ENCODE measurements at regions not wholly inside any gene's neighbourhood (a gene's known extent, or its start where the extent isn't known, plus 50 kb on each side); places are given as distances from the start of the nearest gene placed in this dataset.

GRCh38 chr2:11920993-11921583, 174.7 kb downstream of the LPIN1 start:
- intact Hi-C loops (cut with DNase I) = no loop called here
- DNase-seq = no peak

- intact Hi-C loops (cut with DNase I) = no loop called here
- no peak for DNase-seq
These were observed 175.9 kb downstream of the LPIN1 start for GRCh38 chr2:11922294-11922693.

GRCh38 chr2:11923935-11924334, 177.5 kb downstream of the LPIN1 start:
- intact Hi-C loops (cut with DNase I) = no loop called here
- no peak for DNase-seq

- no peak for DNase-seq
- intact Hi-C loops (cut with DNase I) = no loop called here
These were observed 179.0 kb downstream of the LPIN1 start for GRCh38 chr2:11925295-11926066.

- intact Hi-C loops (cut with DNase I) = no loop called here
- DNase-seq = no peak
These were observed 183.9 kb downstream of the LPIN1 start for GRCh38 chr2:11930211-11930761.

GRCh38 chr2:11932048-11932512, 185.6 kb downstream of the LPIN1 start:
- DNase-seq = no peak
- intact Hi-C loops (cut with DNase I) = no loop called here

- DNase-seq = no peak
- intact Hi-C loops (cut with DNase I) = no loop called here
These were observed 186.5 kb downstream of the LPIN1 start for GRCh38 chr2:11932962-11933361.

- no peak for DNase-seq
- intact Hi-C loops (cut with DNase I) = no loop called here
These were observed 187.4 kb downstream of the LPIN1 start for GRCh38 chr2:11933854-11934253.

- no peak for DNase-seq
- intact Hi-C loops (cut with DNase I) = no loop called here
These were observed 190.3 kb downstream of the LPIN1 start for GRCh38 chr2:11936761-11937160.

- intact Hi-C loops (cut with DNase I) = no loop called here
- DNase-seq = no peak
These were observed 191.8 kb downstream of the LPIN1 start for GRCh38 chr2:11938196-11938595.

GRCh38 chr2:11939523-11939922, 193.1 kb downstream of the LPIN1 start:
- no peak for DNase-seq
- intact Hi-C loops (cut with DNase I) = no loop called here

GRCh38 chr2:11940121-11940743, 193.8 kb downstream of the LPIN1 start:
- DNase-seq = no peak
- intact Hi-C loops (cut with DNase I) = no loop called here

GRCh38 chr2:11940799-11941198, 194.4 kb downstream of the LPIN1 start:
- intact Hi-C loops (cut with DNase I) = no loop called here

GRCh38 chr2:11941201-11942177, 195.1 kb downstream of the LPIN1 start:
- intact Hi-C loops (cut with DNase I) = no loop called here
- no peak for DNase-seq

More at GRCh38 chr2:11940799-11941198, 194.4 kb downstream of the LPIN1 start:
- DNase-seq = no peak

- intact Hi-C loops (cut with DNase I) = no loop called here
- no peak for DNase-seq
These were observed 195.7 kb downstream of the LPIN1 start for GRCh38 chr2:11942178-11942569.

GRCh38 chr2:11944311-11944710, 197.9 kb downstream of the LPIN1 start:
- intact Hi-C loops (cut with DNase I) = no loop called here
- no peak for DNase-seq

- intact Hi-C loops (cut with DNase I) = no loop called here
- no peak for DNase-seq
These were observed 199.0 kb downstream of the LPIN1 start for GRCh38 chr2:11945139-11946126.

- DNase-seq = no peak
- intact Hi-C loops (cut with DNase I) = no loop called here
These were observed 201.5 kb downstream of the LPIN1 start for GRCh38 chr2:11947956-11948355.
